Gastrocnemius medialis (tissue), 4 donors: ENCODE measurements at regions not wholly inside any gene's neighbourhood (a gene's known extent, or its start where the extent isn't known, plus 50 kb on each side); places are given as distances from the start of the nearest gene placed in this dataset.

Experiments
- ATAC-seq, 2 donors: fragments of 150-250 bp; one replicate each; pipeline ENCODE4 v1.9.1; 2016
- DNase-seq, 2 donors: peaks; one replicate each; pipeline ENCODE4 v3.0.0-alpha.2; 2019
- H3K27ac ChIP-seq, 4 donors: fragments of 200-600 bp; sonication (generic); 1 replicate in 1 of 4; 2 replicates in 3 of 4; pipeline ENCODE4 v1.5.1; 2016 to 2018; ENCODE audit warnings: mild to moderate bottlenecking in 2 of 4, moderate library complexity in 1 of 4
- H3K27me3 ChIP-seq, 3 donors: fragments of 200-600 bp; sonication (generic) in 2 of 3; 1 replicate in 1 of 3; 2 replicates in 2 of 3; pipeline versions ENCODE4 v1.5.1 to v1.6.0; 2016 to 2019; ENCODE audit warnings: mild to moderate bottlenecking in 1 of 3, moderate library complexity in 1 of 3
- H3K36me3 ChIP-seq, 2 donors: fragments of 200-600 bp; sonication (generic) in 1 of 2; one replicate each; pipeline ENCODE4 v1.5.1; 2017 to 2018
- H3K4me1 ChIP-seq, 2 donors: fragments of 200-600 bp; sonication (generic) in 1 of 2; one replicate each; pipeline ENCODE4 v1.5.1; 2016 to 2017; ENCODE audit warnings: mild to moderate bottlenecking in 2 of 2
- H3K4me3 ChIP-seq, 4 donors: fragments of 200-600 bp; sonication (generic) in 3 of 4; 1 replicate in 1 of 4; 2 replicates in 3 of 4; pipeline ENCODE4 v1.5.1; 2016 to 2019; ENCODE audit warnings: mild to moderate bottlenecking in 2 of 4
- H3K9me3 ChIP-seq, 3 donors: fragments of 200-600 bp; sonication (generic) in 2 of 3; 1 replicate in 1 of 3; 2 replicates in 2 of 3; pipeline ENCODE4 v1.5.1; 2016 to 2019
- CTCF ChIP-seq, 5 experiments: fragments of 450-650 bp in 3 of 5; fragments of 200-600 bp in 2 of 5; sonication (generic) in 2 of 5; IDR thresholded peaks in 4 of 5; conservative IDR thresholded peaks in 1 of 5; 1 replicate in 4 of 5; 2 replicates in 1 of 5; pipeline ENCODE4 v1.5.1; 2016 to 2019; ENCODE audit warnings: antibody characterized with exemption in 5 of 5, mild to moderate bottlenecking in 3 of 5, moderate library complexity in 3 of 5
- POLR2A ChIP-seq, 2 donors: fragments of 450-650 bp; IDR thresholded peaks; one replicate each; pipeline ENCODE4 v1.6.1; 2017; ENCODE audit warnings: antibody characterized with exemption in 2 of 2, mild to moderate bottlenecking in 2 of 2, moderate library complexity in 2 of 2
- in situ Hi-C, 4 donors: fragments of 200-750 bp; cut with MboI; loops; one replicate each; pipeline versions ENCODE4 v1.15.0 to v1.8.0; 2017; ENCODE audit warnings: low sequenced_read_pairs in 4 of 4
- intact Hi-C: fragments of 100-400 bp; cut with DNase I; formaldehyde crosslinking; loops from one replicate; pipeline ENCODE4 v1.15.1; 2023; ENCODE audit warnings: low total_unique reads

GRCh38 chr6:91521999-91522398 is 935.1 kb upstream of the MAP3K7 start:
- ATAC-seq (no peak), DNase-seq (no peak)
- no peak overlapping the region for H3K4me3 ChIP-seq
- H3K4me1 ChIP-seq: no peaks in the 10 kb centered on the region
- TF ChIP-seq CTCF (IDR thresholded peaks at IDR 0.05 in 4 of 5, conservative IDR thresholded peaks at IDR 0.05 in 1 of 5): no peak
- no peak for TF ChIP-seq POLR2A (IDR thresholded peaks at IDR 0.05)
- in situ Hi-C loops: no loop called here
- H3K27me3 ChIP-seq: no peaks in the 10 kb centered on the region
- H3K27ac ChIP-seq: no peak overlapping the region
- H3K36me3 ChIP-seq: no peaks in the 10 kb centered on the region
- intact Hi-C loops: no loop called here
- no peaks in the 10 kb centered on the region for H3K9me3 ChIP-seq

GRCh38 chr6:91509711-91510110 is 922.8 kb upstream of the MAP3K7 start:
- Histone ChIP-seq H3K4me3 (no peak overlapping the region), H3K27ac (no peak overlapping the region), H3K9me3 (no peaks in the 10 kb centered on the region), H3K36me3 (no peaks in the 10 kb centered on the region), H3K4me1 (no peaks in the 10 kb centered on the region), H3K27me3 (no peaks in the 10 kb centered on the region)
- intact Hi-C loops: no loop called here
- DNase-seq: no peak
- ATAC-seq: no peak
- in situ Hi-C loops: no loop called here
- no peak for TF ChIP-seq POLR2A (IDR thresholded peaks at IDR 0.05)
- TF ChIP-seq CTCF (IDR thresholded peaks at IDR 0.05 in 4 of 5, conservative IDR thresholded peaks at IDR 0.05 in 1 of 5): no peak

- in situ Hi-C loops (no loop called here), intact Hi-C loops (no loop called here)
- no peak for DNase-seq
- TF ChIP-seq CTCF (IDR thresholded peaks at IDR 0.05 in 4 of 5, conservative IDR thresholded peaks at IDR 0.05 in 1 of 5) (no peak), POLR2A (IDR thresholded peaks at IDR 0.05) (no peak)
- Histone ChIP-seq H3K27ac (no peak overlapping the region), H3K4me1 (no peaks in the 10 kb centered on the region), H3K36me3 (no peaks in the 10 kb centered on the region), H3K4me3 (no peak overlapping the region), H3K9me3 (no peaks in the 10 kb centered on the region), H3K27me3 (no peaks in the 10 kb centered on the region)
- no peak for ATAC-seq
These were observed 922.2 kb upstream of the MAP3K7 start for GRCh38 chr6:91509039-91509438.

- H3K27ac ChIP-seq: no peak overlapping the region
- TF ChIP-seq POLR2A (IDR thresholded peaks at IDR 0.05): no peak
- no peak for TF ChIP-seq CTCF (IDR thresholded peaks at IDR 0.05 in 4 of 5, conservative IDR thresholded peaks at IDR 0.05 in 1 of 5)
- H3K27me3 ChIP-seq: no peaks in the 10 kb centered on the region
- intact Hi-C loops (no loop called here), in situ Hi-C loops (no loop called here)
- no peaks in the 10 kb centered on the region for H3K4me1 ChIP-seq
- H3K9me3 ChIP-seq: no peaks in the 10 kb centered on the region
- ATAC-seq: no peak
- H3K36me3 ChIP-seq: no peaks in the 10 kb centered on the region
- no peak for DNase-seq
- no peak overlapping the region for H3K4me3 ChIP-seq
These were observed 919.6 kb upstream of the MAP3K7 start for GRCh38 chr6:91506509-91506908.

GRCh38 chr6:91505199-91505598 is 918.3 kb upstream of the MAP3K7 start:
- H3K4me3 ChIP-seq: no peak overlapping the region
- no peaks in the 10 kb centered on the region for H3K36me3 ChIP-seq
- in situ Hi-C loops: no loop called here
- DNase-seq: no peak
- intact Hi-C loops: no loop called here
- H3K4me1 ChIP-seq: no peaks in the 10 kb centered on the region
- no peaks in the 10 kb centered on the region for H3K27me3 ChIP-seq
- no peaks in the 10 kb centered on the region for H3K9me3 ChIP-seq
- no peak for ATAC-seq
- TF ChIP-seq POLR2A (IDR thresholded peaks at IDR 0.05): no peak
- TF ChIP-seq CTCF (IDR thresholded peaks at IDR 0.05 in 4 of 5, conservative IDR thresholded peaks at IDR 0.05 in 1 of 5): no peak
- H3K27ac ChIP-seq: no peak overlapping the region
